NCI-H2107 treated with DMSO at 0.1 percent for 48 hours (cell line): ENCODE measurements at regions not wholly inside any gene's neighbourhood (a gene's known extent, or its start where the extent isn't known, plus 50 kb on each side); places are given as distances from the start of the nearest gene placed in this dataset.

ENCODE experiments used
- DNase-seq: peaks from one replicate; lab custom pipeline; 2025; ENCODE audit not compliant: unreplicated experiment; lab: John Stamatoyannopoulos, UW

- DNase-seq = no peak
Measured at GRCh38 chr1:172946814-172947507, 103.8 kb downstream of the TNFSF18 start.

- no peak for DNase-seq
Measured at GRCh38 chr1:172948457-172948856, 102.3 kb downstream of the TNFSF18 start.

- DNase-seq = no peak
Measured at GRCh38 chr1:172949096-172949495, 101.6 kb downstream of the TNFSF18 start.

- DNase-seq = no peak
Measured at GRCh38 chr1:172950528-172950927, 100.2 kb downstream of the TNFSF18 start.

GRCh38 chr1:172951730-172952365, 98.9 kb downstream of the TNFSF18 start:
- no peak for DNase-seq

- no peak for DNase-seq
Measured at GRCh38 chr1:172952516-172952915, 98.2 kb downstream of the TNFSF18 start.

GRCh38 chr1:172954476-172955150, 96.1 kb downstream of the TNFSF18 start:
- no peak for DNase-seq

GRCh38 chr1:172955161-172955815, 95.5 kb downstream of the TNFSF18 start:
- DNase-seq = no peak

- DNase-seq = no peak
Measured at GRCh38 chr1:172956871-172957270, 93.9 kb downstream of the TNFSF18 start.

GRCh38 chr1:172957491-172957890, 93.2 kb downstream of the TNFSF18 start:
- no peak for DNase-seq

GRCh38 chr1:172959571-172959970, 91.2 kb downstream of the TNFSF18 start:
- DNase-seq = no peak

GRCh38 chr1:172960019-172960418, 90.7 kb downstream of the TNFSF18 start:
- DNase-seq = no peak

- no peak for DNase-seq
Measured at GRCh38 chr1:172960454-172961208, 90.1 kb downstream of the TNFSF18 start.

GRCh38 chr1:172964864-172965263, 85.9 kb downstream of the TNFSF18 start:
- DNase-seq = no peak

- DNase-seq = no peak
Measured at GRCh38 chr1:172966844-172967540, 83.7 kb downstream of the TNFSF18 start.

- DNase-seq = no peak
Measured at GRCh38 chr1:172967936-172968335, 82.8 kb downstream of the TNFSF18 start.

- DNase-seq = no peak
Measured at GRCh38 chr1:172969611-172970010, 81.1 kb downstream of the TNFSF18 start.

- no peak for DNase-seq
Measured at GRCh38 chr1:172970186-172970585, 80.6 kb downstream of the TNFSF18 start.

- no peak for DNase-seq
Measured at GRCh38 chr1:172971241-172971640, 79.5 kb downstream of the TNFSF18 start.

- DNase-seq = no peak
Measured at GRCh38 chr1:172972258-172972657, 78.5 kb downstream of the TNFSF18 start.
